K562 (cell line): ENCODE measurements at regions not wholly inside any gene's neighbourhood (a gene's known extent, or its start where the extent isn't known, plus 50 kb on each side); places are given as distances from the start of the nearest gene placed in this dataset.

Experiments
- ATAC-seq: fragments of 200-7000 bp; cut with Tn5 transposase; 3 replicates; pipeline ENCODE4 v1.9.1; 2020; ENCODE audit warnings: moderate library complexity
- BruUV-seq: library from RNA; stranded (reverse); fragments of 400-500 nt; replicated peaks from 2 replicates; lab custom pipeline; 2021; lab: Mats Ljungman, UMichigan
- CTCF ChIA-PET: fragments of 300-600 bp; formaldehyde crosslinking; extraction: SDS; loops from one replicate; lab custom pipeline; 2021; ENCODE audit warnings: low intra/inter-chr PET ratio; lab: Yijun Ruan, JAX
- POLR2A ChIA-PET: fragments of 300-600, 350-650 bp; sonication (Branson Sonifier 250); formaldehyde crosslinking; extraction: SDS; loops from one replicate; lab custom pipeline; 2021; ENCODE audit warnings: antibody characterized with exemption, inconsistent platforms; lab: Yijun Ruan, JAX
- DNase-seq, 4 experiments: peaks; one replicate each; pipeline versions ENCODE4 v3.0.0 to v3.0.0-alpha.2; 2011 to 2018; ENCODE audit warnings: low spot score in 3 of 4, mixed read lengths in 3 of 4; ENCODE audit errors: extremely low read depth in 1 of 4
- FAIRE-seq: peaks from 2 replicates; lab custom pipeline; 2011; peaks lifted over from hg19 to GRCh38; lab: Jason Lieb, UNC
- H2AFZ ChIP-seq: 2 replicates; pipeline ENCODE4 v1.6.0; 2011; ENCODE audit warnings: low read depth, low read length, control low read depth, inconsistent platforms
- H3K27ac ChIP-seq: fragments of 200-600 bp; 3 replicates; pipeline ENCODE4 v1.8.0; 2011; ENCODE audit warnings: low read depth, mild to moderate bottlenecking, control low read depth, inconsistent platforms, low read length, moderate library complexity, mixed read lengths; ENCODE audit errors: extremely low read depth
- H3K27me3 ChIP-seq, 2 experiments: fragments of 300-600 bp in 1 of 2; 2 replicates in 1 of 2; 3 replicates in 1 of 2; pipeline versions ENCODE4 v1.6.0 to v1.8.0; 2011; ENCODE audit warnings: inconsistent platforms in 2 of 2, low read length in 2 of 2, mild to moderate bottlenecking in 1 of 2, mixed read lengths in 1 of 2, moderate library complexity in 1 of 2; ENCODE audit not compliant: control insufficient read depth in 2 of 2, insufficient read depth in 2 of 2
- H3K36me3 ChIP-seq: fragments of 300-600 bp; 3 replicates; pipeline ENCODE4 v1.8.0; 2011; ENCODE audit warnings: mild to moderate bottlenecking, low read length, inconsistent platforms; ENCODE audit not compliant: control insufficient read depth, insufficient read depth
- H3K4me1 ChIP-seq, 2 experiments: fragments of 200-600 bp in 1 of 2; replicated peaks in 1 of 2; 2 replicates in 1 of 2; 3 replicates in 1 of 2; pipeline versions ENCODE4 v1.5.1 to v1.8.0; 2011; ENCODE audit warnings: inconsistent platforms in 2 of 2, low read length in 2 of 2, mild to moderate bottlenecking in 1 of 2, mixed read lengths in 1 of 2, moderate library complexity in 1 of 2; ENCODE audit not compliant: control insufficient read depth in 2 of 2, insufficient read depth in 2 of 2
- H3K4me2 ChIP-seq: 2 replicates; pipeline ENCODE4 v1.6.1; 2011; ENCODE audit warnings: low read length, control low read depth, inconsistent platforms, mixed read lengths; ENCODE audit not compliant: insufficient read depth
- H3K4me3 ChIP-seq: fragments of 200-600 bp; sonication (generic), shearing (Covaris generic); 2 replicates; pipeline ENCODE4 v1.5.1; 2016; ENCODE audit warnings: control low read depth, inconsistent platforms
- H3K79me2 ChIP-seq: fragments of 200-600 bp; 3 replicates; pipeline ENCODE4 v1.8.0; 2011; ENCODE audit warnings: low read length, inconsistent platforms; ENCODE audit not compliant: control insufficient read depth, insufficient read depth
- H3K9ac ChIP-seq, 2 experiments: 2 replicates each; pipeline versions ENCODE4 v1.6.0 to v1.6.1; 2011; ENCODE audit warnings: low read depth in 2 of 2, low read length in 2 of 2, control low read depth in 1 of 2, inconsistent platforms in 1 of 2, mild to moderate bottlenecking in 1 of 2, mixed read lengths in 1 of 2; ENCODE audit not compliant: insufficient read depth in 1 of 2
- H3K9me1 ChIP-seq: one replicate; pipeline ENCODE4 v1.6.0; 2011; ENCODE audit warnings: inconsistent platforms, mild to moderate bottlenecking, low read length, moderate library complexity; ENCODE audit not compliant: control insufficient read depth, insufficient read depth
- H3K9me3 ChIP-seq: replicated peaks from 2 replicates; pipeline ENCODE4 v1.5.1; 2011; ENCODE audit warnings: low read depth, low read length, inconsistent platforms; ENCODE audit not compliant: control insufficient read depth, insufficient read depth
- H4K20me1 ChIP-seq: replicated peaks from 2 replicates; pipeline ENCODE4 v1.6.1; 2011; ENCODE audit warnings: low read length, inconsistent platforms, mixed read lengths; ENCODE audit not compliant: control insufficient read depth, insufficient read depth
- COPS2 ChIP-seq: fragments of 450-650 bp; conservative IDR thresholded peaks from 2 replicates; pipeline ENCODE4 v1.6.1; 2016; ENCODE audit warnings: mild to moderate bottlenecking, moderate library complexity
- ILF3 ChIP-seq: fragments of 450-650 bp; IDR thresholded peaks from 2 replicates; pipeline ENCODE4 v1.6.1; 2018; ENCODE audit warnings: antibody characterized with exemption, mild to moderate bottlenecking, moderate library complexity, borderline replicate concordance
- KDM1A ChIP-seq, 2 experiments: fragments of 450-650 bp; IDR thresholded peaks; 2 replicates each; pipeline ENCODE4 v1.6.1; 2016; ENCODE audit warnings: mild to moderate bottlenecking in 2 of 2
- MAFK ChIP-seq: IDR thresholded peaks from 2 replicates; pipeline ENCODE4 v1.6.1; 2011; ENCODE audit warnings: low read length, improper control_type of control experiment
- NCOA1 ChIP-seq: fragments of 450-650 bp; IDR thresholded peaks from 2 replicates; pipeline ENCODE4 v1.6.1; 2016; ENCODE audit warnings: low read depth
- PHB ChIP-seq: fragments of 250-450 bp; sonication (Bioruptor Pico); IDR thresholded peaks from 2 replicates; pipeline ENCODE4 v1.5.0; 2021
- ZNF408 ChIP-seq: fragments of 250-450 bp; sonication (Bioruptor Pico); IDR thresholded peaks from 2 replicates; pipeline ENCODE4 v1.4.0; 2020; ENCODE audit warnings: low read depth, mild to moderate bottlenecking, moderate library complexity
- WGBS: fragments of 100-300 bp; shearing (Covaris generic); methylation state at CpG from one replicate; pipeline ENCODE4 v1.1.6; 2016; ENCODE audit warnings: low coverage, mixed read lengths; ENCODE audit not compliant: insufficient coverage; ENCODE audit errors: missing lambda C conversion rate; 5-methylcytosine and 5-hydroxymethylcytosine counted together
- in situ Hi-C: fragments of 300-500 bp; cut with MboI; formaldehyde crosslinking; loops from 4 replicates; pipeline ENCODE4 v1.15.0; 2018; ENCODE audit warnings: inconsistent platforms, mixed read lengths
- intact Hi-C: fragments of 100-400 bp; cut with micrococcal nuclease; formaldehyde crosslinking; loops from 2 replicates; pipeline ENCODE4 v1.14.2; 2022
- TF ChIP-seq, protein P1 (sequence below): fragments of 450-650 bp; IDR thresholded peaks from 2 replicates; pipeline ENCODE4 v1.6.1; 2016; ENCODE audit warnings: borderline replicate concordance
- TF ChIP-seq, protein P2 (sequence below): fragments of 450-650 bp; IDR thresholded peaks from 2 replicates; pipeline ENCODE4 v1.7.0; 2016; ENCODE audit warnings: borderline replicate concordance
- TF ChIP-seq, protein P3 (sequence below): fragments of 450-650 bp; formaldehyde crosslinking; conservative IDR thresholded peaks from 2 replicates; pipeline ENCODE4 v1.4.0; 2022; ENCODE audit warnings: mild to moderate bottlenecking, missing genetic modification characterization

DNA sequence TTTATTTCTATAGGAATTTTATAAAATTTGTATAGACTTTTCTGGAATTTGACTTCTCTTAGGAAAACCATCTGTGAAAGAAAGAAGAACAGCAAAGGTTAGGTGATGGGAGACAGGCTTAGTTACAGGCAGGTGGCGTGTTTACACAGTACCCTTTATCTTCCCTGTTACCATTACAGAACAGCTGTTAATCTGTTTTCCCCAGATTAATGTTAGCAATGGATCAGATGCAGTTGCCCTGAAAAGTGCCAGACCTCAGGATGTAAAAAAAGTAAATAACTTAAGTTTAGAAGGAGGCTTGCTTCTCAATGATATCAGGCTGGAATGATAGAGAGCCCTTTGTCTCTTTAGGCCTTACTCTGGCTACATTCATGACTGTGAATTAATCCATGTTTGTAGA is 1186.5 kb upstream of the TENM4 start:
- no peaks in the 10 kb centered on the region for H3K79me2 ChIP-seq
- H3K36me3 ChIP-seq: no peaks in the 10 kb centered on the region
- no peaks in the 10 kb centered on the region for H3K9me1 ChIP-seq
- H3K4me1 ChIP-seq: no peaks in the 10 kb centered on the region
- no peak overlapping the region for H2AFZ ChIP-seq
- ATAC-seq (no peak), DNase-seq (no peak), FAIRE-seq (no peak)
- no peak overlapping the region for H3K27ac ChIP-seq
- no peak overlapping the region for H3K9ac ChIP-seq
- CTCF ChIA-PET: no interaction called here
- no peaks in the 10 kb centered on the region for H3K27me3 ChIP-seq
- BruUV-seq: no TSS peak
- WGBS: 0% methylated on average over 1 of the region's 1 CpG
- in situ Hi-C loops (no loop called here), intact Hi-C loops (no loop called here)
- no peak overlapping the region for H3K4me2 ChIP-seq
- no peaks in the 10 kb centered on the region for H3K9me3 ChIP-seq
- POLR2A ChIA-PET: no interaction called here
- TF ChIP-seq ZNF408 (CRISPR knock-in tag) (no peak), MAFK (no peak), PHB (no peak), NCOA1 (no peak), ILF3 (no peak), COPS2 (no peak), KDM1A (IDR thresholded peaks at IDR 0.05) (no peak)
- TF ChIP-seq, protein P1, sequence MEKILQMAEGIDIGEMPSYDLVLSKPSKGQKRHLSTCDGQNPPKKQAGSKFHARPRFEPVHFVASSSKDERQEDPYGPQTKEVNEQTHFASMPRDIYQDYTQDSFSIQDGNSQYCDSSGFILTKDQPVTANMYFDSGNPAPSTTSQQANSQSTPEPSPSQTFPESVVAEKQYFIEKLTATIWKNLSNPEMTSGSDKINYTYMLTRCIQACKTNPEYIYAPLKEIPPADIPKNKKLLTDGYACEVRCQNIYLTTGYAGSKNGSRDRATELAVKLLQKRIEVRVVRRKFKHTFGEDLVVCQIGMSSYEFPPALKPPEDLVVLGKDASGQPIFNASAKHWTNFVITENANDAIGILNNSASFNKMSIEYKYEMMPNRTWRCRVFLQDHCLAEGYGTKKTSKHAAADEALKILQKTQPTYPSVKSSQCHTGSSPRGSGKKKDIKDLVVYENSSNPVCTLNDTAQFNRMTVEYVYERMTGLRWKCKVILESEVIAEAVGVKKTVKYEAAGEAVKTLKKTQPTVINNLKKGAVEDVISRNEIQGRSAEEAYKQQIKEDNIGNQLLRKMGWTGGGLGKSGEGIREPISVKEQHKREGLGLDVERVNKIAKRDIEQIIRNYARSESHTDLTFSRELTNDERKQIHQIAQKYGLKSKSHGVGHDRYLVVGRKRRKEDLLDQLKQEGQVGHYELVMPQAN: no peak
- TF ChIP-seq, protein P2, sequence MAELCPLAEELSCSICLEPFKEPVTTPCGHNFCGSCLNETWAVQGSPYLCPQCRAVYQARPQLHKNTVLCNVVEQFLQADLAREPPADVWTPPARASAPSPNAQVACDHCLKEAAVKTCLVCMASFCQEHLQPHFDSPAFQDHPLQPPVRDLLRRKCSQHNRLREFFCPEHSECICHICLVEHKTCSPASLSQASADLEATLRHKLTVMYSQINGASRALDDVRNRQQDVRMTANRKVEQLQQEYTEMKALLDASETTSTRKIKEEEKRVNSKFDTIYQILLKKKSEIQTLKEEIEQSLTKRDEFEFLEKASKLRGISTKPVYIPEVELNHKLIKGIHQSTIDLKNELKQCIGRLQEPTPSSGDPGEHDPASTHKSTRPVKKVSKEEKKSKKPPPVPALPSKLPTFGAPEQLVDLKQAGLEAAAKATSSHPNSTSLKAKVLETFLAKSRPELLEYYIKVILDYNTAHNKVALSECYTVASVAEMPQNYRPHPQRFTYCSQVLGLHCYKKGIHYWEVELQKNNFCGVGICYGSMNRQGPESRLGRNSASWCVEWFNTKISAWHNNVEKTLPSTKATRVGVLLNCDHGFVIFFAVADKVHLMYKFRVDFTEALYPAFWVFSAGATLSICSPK: no peak
- TF ChIP-seq, protein P3, sequence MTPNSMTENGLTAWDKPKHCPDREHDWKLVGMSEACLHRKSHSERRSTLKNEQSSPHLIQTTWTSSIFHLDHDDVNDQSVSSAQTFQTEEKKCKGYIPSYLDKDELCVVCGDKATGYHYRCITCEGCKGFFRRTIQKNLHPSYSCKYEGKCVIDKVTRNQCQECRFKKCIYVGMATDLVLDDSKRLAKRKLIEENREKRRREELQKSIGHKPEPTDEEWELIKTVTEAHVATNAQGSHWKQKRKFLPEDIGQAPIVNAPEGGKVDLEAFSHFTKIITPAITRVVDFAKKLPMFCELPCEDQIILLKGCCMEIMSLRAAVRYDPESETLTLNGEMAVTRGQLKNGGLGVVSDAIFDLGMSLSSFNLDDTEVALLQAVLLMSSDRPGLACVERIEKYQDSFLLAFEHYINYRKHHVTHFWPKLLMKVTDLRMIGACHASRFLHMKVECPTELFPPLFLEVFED (CRISPR knock-in tag): no peak
- no peaks in the 10 kb centered on the region for H4K20me1 ChIP-seq
- H3K4me3 ChIP-seq: no peak overlapping the region
